GM23338 (cell line): ENCODE measurements at regions not wholly inside any gene's neighbourhood (a gene's known extent, or its start where the extent isn't known, plus 50 kb on each side); places are given as distances from the start of the nearest gene placed in this dataset.

ENCODE experiments used
- ATAC-seq: fragments of 200-7000 bp; cut with Tn5 transposase; 3 replicates; pipeline ENCODE4 v1.9.1; 2020
- DNase-seq: peaks from one replicate; pipeline ENCODE4 v3.0.0-alpha.2; 2015; ENCODE audit warnings: low spot score
- H2AFZ ChIP-seq: fragments of 200-600 bp; sonication (generic); 2 replicates; pipeline ENCODE4 v1.8.0; 2016; ENCODE audit warnings: antibody characterized with exemption, mild to moderate bottlenecking, moderate library complexity
- H3F3A ChIP-seq: fragments of 200-600 bp; sonication (generic); replicated peaks from 2 replicates; pipeline ENCODE4 v1.8.0; 2017; ENCODE audit warnings: antibody characterized with exemption, mixed run types, low read depth
- H3K27ac ChIP-seq: fragments of 200-600 bp; sonication (generic); 2 replicates; pipeline ENCODE4 v1.6.1; 2016; ENCODE audit warnings: low read depth
- H3K27me3 ChIP-seq: fragments of 200-600 bp; sonication (generic); 2 replicates; pipeline ENCODE4 v1.8.0; 2016; ENCODE audit warnings: mild to moderate bottlenecking, mixed run types, moderate library complexity; ENCODE audit not compliant: insufficient read depth
- H3K36me3 ChIP-seq: fragments of 200-600 bp; sonication (generic); 2 replicates; pipeline ENCODE4 v1.8.0; 2016; ENCODE audit warnings: mild to moderate bottlenecking; ENCODE audit not compliant: insufficient read depth
- H3K4me1 ChIP-seq: fragments of 200-600 bp; sonication (generic); 2 replicates; pipeline ENCODE4 v1.8.0; 2016; ENCODE audit warnings: mild to moderate bottlenecking, moderate library complexity; ENCODE audit not compliant: insufficient read depth
- H3K4me2 ChIP-seq: fragments of 200-600 bp; sonication (generic); 2 replicates; pipeline ENCODE4 v1.7.1; 2017; ENCODE audit warnings: mixed run types
- H3K4me3 ChIP-seq: fragments of 200-600 bp; sonication (generic); 2 replicates; pipeline ENCODE4 v1.6.1; 2016; ENCODE audit warnings: mixed run types
- H3K79me2 ChIP-seq: fragments of 200-600 bp; sonication (generic); replicated peaks from 2 replicates; pipeline ENCODE4 v1.8.0; 2017; ENCODE audit warnings: mild to moderate bottlenecking; ENCODE audit not compliant: insufficient read depth
- H3K9me2 ChIP-seq: fragments of 200-600 bp; sonication (generic); 2 replicates; pipeline ENCODE4 v1.8.0; 2017; ENCODE audit not compliant: insufficient read depth
- H4K20me1 ChIP-seq: fragments of 200-600 bp; sonication (generic); replicated peaks from 2 replicates; pipeline ENCODE4 v1.8.0; 2017; ENCODE audit warnings: mild to moderate bottlenecking; ENCODE audit not compliant: insufficient read depth
- H3K27ac Mint-ChIP-seq: 2 replicates; pipeline ENCODE4 v1.8.0; 2020; ENCODE audit warnings: inconsistent platforms, mild to moderate bottlenecking, moderate library complexity, mixed read lengths
- H3K27me3 Mint-ChIP-seq: 3 replicates; pipeline ENCODE4 v1.8.0; 2022; ENCODE audit warnings: low read depth, mild to moderate bottlenecking, moderate library complexity, mixed read lengths, inconsistent platforms; ENCODE audit not compliant: insufficient read depth, poor library complexity
- H3K36me3 Mint-ChIP-seq: 3 replicates; pipeline ENCODE4 v1.8.0; 2021; ENCODE audit warnings: low read depth, mild to moderate bottlenecking, inconsistent platforms, moderate library complexity, mixed read lengths
- H3K4me1 Mint-ChIP-seq: 3 replicates; pipeline ENCODE4 v1.8.0; 2020; ENCODE audit warnings: mild to moderate bottlenecking, inconsistent platforms, mixed read lengths
- H3K4me3 Mint-ChIP-seq: 3 replicates; pipeline ENCODE4 v1.8.0; 2021; ENCODE audit warnings: moderate library complexity, mild to moderate bottlenecking, inconsistent platforms, mixed read lengths
- H3K9me3 Mint-ChIP-seq: 3 replicates; pipeline ENCODE4 v1.8.0; 2020; ENCODE audit warnings: moderate library complexity, mild to moderate bottlenecking, inconsistent platforms, mixed read lengths
- CREB1 ChIP-seq: fragments of 250-450 bp; sonication (Bioruptor Pico); IDR thresholded peaks from 2 replicates; pipeline ENCODE4 v1.5.0; 2020; ENCODE audit warnings: low read depth, mild to moderate bottlenecking, moderate library complexity
- CTCF ChIP-seq, 2 experiments: fragments of 200-600 bp in 1 of 2; sonication (generic) in 1 of 2; conservative IDR thresholded peaks; 2 replicates each; pipeline versions ENCODE4 v1.5.1 to v1.6.1; 2016 to 2017; ENCODE audit warnings: antibody characterized with exemption in 2 of 2, low read depth in 2 of 2, mild to moderate bottlenecking in 2 of 2, moderate library complexity in 1 of 2
- ETS1 ChIP-seq: IDR thresholded peaks from 2 replicates; pipeline ENCODE4 v1.6.1; 2016; ENCODE audit warnings: antibody characterized with exemption
- EZH2phosphoT487 ChIP-seq: fragments of 200-600 bp; sonication (generic); IDR thresholded peaks from one replicate; pipeline ENCODE4 v1.8.1; 2018; ENCODE audit warnings: antibody characterized with exemption; ENCODE audit not compliant: unreplicated experiment
- JUNB ChIP-seq: IDR thresholded peaks from one replicate; pipeline ENCODE4 v1.6.1; 2016; ENCODE audit warnings: antibody characterized with exemption; ENCODE audit not compliant: unreplicated experiment
- NANOG ChIP-seq: IDR thresholded peaks from 2 replicates; pipeline ENCODE4 v1.6.1; 2016; ENCODE audit warnings: antibody characterized with exemption, borderline replicate concordance
- POLR2AphosphoS5 ChIP-seq: IDR thresholded peaks from 2 replicates; pipeline ENCODE4 v1.6.1; 2016; ENCODE audit warnings: antibody characterized with exemption, low read depth
- REST ChIP-seq: IDR thresholded peaks from one replicate; pipeline ENCODE4 v1.6.1; 2018; ENCODE audit warnings: antibody characterized with exemption; ENCODE audit not compliant: unreplicated experiment
- STAT1 ChIP-seq: IDR thresholded peaks from one replicate; pipeline ENCODE4 v1.6.1; 2016; ENCODE audit warnings: antibody characterized with exemption; ENCODE audit not compliant: unreplicated experiment
- ZNF114 ChIP-seq: fragments of 250-450 bp; sonication (Bioruptor Pico); IDR thresholded peaks from 2 replicates; pipeline ENCODE4 v1.5.0; 2020; ENCODE audit warnings: mild to moderate bottlenecking, moderate library complexity

- no peak overlapping the region for H3K27ac Mint-ChIP-seq
- Histone ChIP-seq H4K20me1 (no peaks in the 10 kb centered on the region), H3K27me3 (no peaks in the 10 kb centered on the region), H3K79me2 (no peaks in the 10 kb centered on the region), H3K4me2 (no peak overlapping the region), H3K36me3 (no peaks in the 10 kb centered on the region), H3F3A (no peaks in the 10 kb centered on the region), H3K27ac (no peak overlapping the region), H3K4me1 (no peaks in the 10 kb centered on the region), H3K4me3 (no peak overlapping the region), H2AFZ (no peak overlapping the region), H3K9me2 (0 out of 2 replicates have a peak, but pooled peaks cover 3% of the 10 kb centered on the region)
- H3K4me1 Mint-ChIP-seq: no peaks in the 10 kb centered on the region
- ATAC-seq (no peak), DNase-seq (no peak)
- H3K27me3 Mint-ChIP-seq: no peaks in the 10 kb centered on the region
- H3K36me3 Mint-ChIP-seq: peaks cover 1% of the 10 kb centered on the region
- TF ChIP-seq CTCF (conservative IDR thresholded peaks at IDR 0.05; ENCODE audit: low read depth in 2 of 2): no peak
- no peak for TF ChIP-seq ETS1
- TF ChIP-seq STAT1: no peak
- no peak for TF ChIP-seq POLR2AphosphoS5
- no peak for TF ChIP-seq JUNB
- no peak for TF ChIP-seq NANOG
- TF ChIP-seq ZNF114 (CRISPR knock-in tag): no peak
- no peak for TF ChIP-seq EZH2phosphoT487
- TF ChIP-seq CREB1 (CRISPR knock-in tag): no peak
- peaks cover 5% of the 10 kb centered on the region for H3K9me3 Mint-ChIP-seq
- H3K4me3 Mint-ChIP-seq: no peak overlapping the region
These were observed 408.3 kb downstream of the MED10 start for GRCh38 chr5:5969942-5970483.

- DNase-seq (no peak), ATAC-seq (no peak)
- Histone ChIP-seq H3K4me1 (no peaks in the 10 kb centered on the region), H3K36me3 (no peaks in the 10 kb centered on the region), H3F3A (no peaks in the 10 kb centered on the region), H4K20me1 (no peaks in the 10 kb centered on the region), H3K4me3 (no peak overlapping the region), H3K79me2 (no peaks in the 10 kb centered on the region), H3K4me2 (no peak overlapping the region), H3K27ac (no peak overlapping the region), H3K27me3 (no peaks in the 10 kb centered on the region), H2AFZ (no peak overlapping the region), H3K9me2 (no peaks in the 10 kb centered on the region)
- Mint-ChIP-seq H3K4me1 (no peaks in the 10 kb centered on the region), H3K4me3 (no peak overlapping the region), H3K9me3 (peaks cover 16% of the 10 kb centered on the region), H3K27ac (no peak overlapping the region), H3K27me3 (no peaks in the 10 kb centered on the region), H3K36me3 (peaks cover 10% of the 10 kb centered on the region)
- TF ChIP-seq JUNB (no peak), REST (no peak), ETS1 (no peak), STAT1 (no peak)
These were observed 409.4 kb downstream of the MED10 start for GRCh38 chr5:5968981-5969380.
